ENCODE measurements at regions not wholly inside any gene's neighbourhood (a gene's known extent, or its start where the extent isn't known, plus 50 kb on each side); places are given as distances from the start of the nearest gene placed in this dataset.

DNA sequence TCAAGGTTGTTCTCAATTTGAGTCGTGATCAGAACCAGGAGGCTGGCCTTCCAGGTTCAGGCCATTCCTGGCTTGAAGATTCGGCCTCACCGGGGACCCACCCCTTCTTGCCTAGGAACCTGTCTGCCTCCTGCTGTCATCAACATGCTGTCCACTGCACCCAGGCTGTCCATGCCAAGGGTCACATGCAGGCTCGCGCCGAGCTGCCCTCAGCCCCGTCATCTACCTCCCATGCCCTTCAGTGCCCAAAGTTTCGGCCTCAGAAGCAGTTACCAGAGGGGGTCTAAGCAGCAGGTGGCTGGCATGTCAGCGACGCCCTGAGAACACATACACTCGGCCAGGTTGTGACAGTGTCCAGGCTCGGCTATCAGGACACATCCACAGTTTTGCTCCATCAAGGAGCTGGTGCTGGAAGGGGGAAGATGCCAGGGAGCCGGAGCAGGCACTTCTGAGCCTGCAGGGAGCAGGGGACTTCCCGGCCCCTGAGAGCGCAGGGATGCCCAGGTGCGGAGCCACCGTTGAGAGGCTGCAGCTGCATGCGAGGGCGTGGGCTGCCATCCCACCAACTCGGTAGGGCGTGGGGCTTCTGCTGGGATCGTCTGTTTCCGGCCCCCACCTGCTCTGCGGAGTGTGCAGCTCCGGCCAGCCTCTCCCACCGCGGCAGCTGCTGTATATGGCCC, 590.9 kb upstream of the SLITRK5 start:
- TF ChIP-seq, protein P1, sequence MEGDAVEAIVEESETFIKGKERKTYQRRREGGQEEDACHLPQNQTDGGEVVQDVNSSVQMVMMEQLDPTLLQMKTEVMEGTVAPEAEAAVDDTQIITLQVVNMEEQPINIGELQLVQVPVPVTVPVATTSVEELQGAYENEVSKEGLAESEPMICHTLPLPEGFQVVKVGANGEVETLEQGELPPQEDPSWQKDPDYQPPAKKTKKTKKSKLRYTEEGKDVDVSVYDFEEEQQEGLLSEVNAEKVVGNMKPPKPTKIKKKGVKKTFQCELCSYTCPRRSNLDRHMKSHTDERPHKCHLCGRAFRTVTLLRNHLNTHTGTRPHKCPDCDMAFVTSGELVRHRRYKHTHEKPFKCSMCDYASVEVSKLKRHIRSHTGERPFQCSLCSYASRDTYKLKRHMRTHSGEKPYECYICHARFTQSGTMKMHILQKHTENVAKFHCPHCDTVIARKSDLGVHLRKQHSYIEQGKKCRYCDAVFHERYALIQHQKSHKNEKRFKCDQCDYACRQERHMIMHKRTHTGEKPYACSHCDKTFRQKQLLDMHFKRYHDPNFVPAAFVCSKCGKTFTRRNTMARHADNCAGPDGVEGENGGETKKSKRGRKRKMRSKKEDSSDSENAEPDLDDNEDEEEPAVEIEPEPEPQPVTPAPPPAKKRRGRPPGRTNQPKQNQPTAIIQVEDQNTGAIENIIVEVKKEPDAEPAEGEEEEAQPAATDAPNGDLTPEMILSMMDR (IDR thresholded peaks at IDR 0.05; ENCODE audit: low read depth, low read length): no peak
- TF ChIP-seq, protein P2, sequence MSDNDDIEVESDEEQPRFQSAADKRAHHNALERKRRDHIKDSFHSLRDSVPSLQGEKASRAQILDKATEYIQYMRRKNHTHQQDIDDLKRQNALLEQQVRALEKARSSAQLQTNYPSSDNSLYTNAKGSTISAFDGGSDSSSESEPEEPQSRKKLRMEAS (IDR thresholded peaks at IDR 0.05; ENCODE audit: low read depth, low read length): no peak
